Ovary (tissue), 7 donors: ENCODE measurements at regions not wholly inside any gene's neighbourhood (a gene's known extent, or its start where the extent isn't known, plus 50 kb on each side); places are given as distances from the start of the nearest gene placed in this dataset.

Experiments
- DNase-seq, 5 donors: peaks; one replicate each; pipeline ENCODE4 v3.0.0-alpha.2; 2019 to 2020
- H3K27ac ChIP-seq, 2 donors: fragments of 200-600 bp; one replicate each; pipeline versions ENCODE4 v1.5.1 to v1.8.0; 2019 to 2022
- H3K27me3 ChIP-seq: fragments of 200-600 bp; one replicate; pipeline ENCODE4 v1.8.0; 2022
- H3K36me3 ChIP-seq: fragments of 200-600 bp; sonication (generic); one replicate; pipeline ENCODE4 v1.5.1; 2019
- H3K4me1 ChIP-seq: one replicate; pipeline ENCODE4 v1.8.1; 2013; ENCODE audit warnings: mild to moderate bottlenecking, moderate library complexity; ENCODE audit not compliant: insufficient read depth
- H3K4me3 ChIP-seq: fragments of 200-600 bp; sonication (generic); one replicate; pipeline ENCODE4 v1.5.1; 2017
- H3K9me3 ChIP-seq, 2 donors: fragments of 200-600 bp in 1 of 2; sonication (generic) in 1 of 2; one replicate each; pipeline versions ENCODE4 v1.5.1 to v1.8.1; 2013 to 2019; ENCODE audit warnings: mild to moderate bottlenecking in 1 of 2, moderate library complexity in 1 of 2
- CTCF ChIP-seq, 3 donors: fragments of 450-650 bp in 2 of 3; fragments of 200-600 bp in 1 of 3; IDR thresholded peaks; one replicate each; pipeline versions ENCODE4 v1.5.1 to v1.8.0; 2016 to 2022; ENCODE audit warnings: antibody characterized with exemption in 3 of 3, mild to moderate bottlenecking in 1 of 3
- EP300 ChIP-seq: sonication (generic); formaldehyde crosslinking; IDR thresholded peaks from one replicate; pipeline ENCODE4 v1.6.1; 2017; ENCODE audit warnings: antibody characterized with exemption
- POLR2A ChIP-seq: fragments of 450-650 bp; IDR thresholded peaks from one replicate; pipeline ENCODE4 v1.6.1; 2017; ENCODE audit warnings: antibody characterized with exemption, mild to moderate bottlenecking, moderate library complexity
- WGBS, 3 donors: extraction: QIAGEN DNeasy Blood & Tissue Kit in 1 of 3; methylation state at CpG; one replicate each; pipeline versions ENCODE4 v1.1.5 to v1.1.7; 2013 to 2017; 5-methylcytosine and 5-hydroxymethylcytosine counted together
- intact Hi-C, 4 donors: fragments of 100-400 bp; cut with DNase I; formaldehyde crosslinking; loops; one replicate each; pipeline versions ENCODE4 v1.11.0 to v1.15.1; 2022 to 2023
- donor health status: DM: no; HTN: no; CAD: no; lungs with moderate emphysema.
- donor health status: DM: no; HTN: no; CAD: no.
- donor health status: Bipolar disorder and iron deficiency.
- donor health status: DM: no; HTN: no; CAD: no.
- donor health status: DM: yes; HTN: yes; CAD: no.

- H3K9me3 ChIP-seq, result no peaks in the 10 kb centered on the region
- no peaks in the 10 kb centered on the region for H3K27me3 ChIP-seq
- TF ChIP-seq CTCF (IDR thresholded peaks at IDR 0.05), result no peak
- TF ChIP-seq POLR2A, result no peak
- TF ChIP-seq EP300, result no peak
- no peak overlapping the region for H3K27ac ChIP-seq
- intact Hi-C loops, result no loop called here
- no peaks in the 10 kb centered on the region for H3K36me3 ChIP-seq
- 71 to 75% (median 73%) methylated on average over 6 of the region's 6 CpGs for WGBS, 3 donors
- no peak for DNase-seq
- no peak overlapping the region for H3K4me3 ChIP-seq
- peaks cover 3% of the 10 kb centered on the region for H3K4me1 ChIP-seq
These were observed 357.9 kb downstream of the BCL11B start for GRCh38 chr14:98913967-98914650.

GRCh38 chr14:98914942-98915341 lies 357.1 kb downstream of the BCL11B start:
- no peak overlapping the region for H3K27ac ChIP-seq
- H3K27me3 ChIP-seq, result no peaks in the 10 kb centered on the region
- no peak for TF ChIP-seq POLR2A
- TF ChIP-seq CTCF (IDR thresholded peaks at IDR 0.05), result no peak
- TF ChIP-seq EP300, result no peak
- H3K9me3 ChIP-seq, result no peaks in the 10 kb centered on the region
- H3K4me3 ChIP-seq, result no peak overlapping the region
- peak in 3 of 5 donors; percentile 20 to 31 (median 22) for DNase-seq
- H3K36me3 ChIP-seq, result no peaks in the 10 kb centered on the region
- WGBS, 3 donors, result 7 to 15% (median 13%) methylated on average over 4 of the region's 4 CpGs
- H3K4me1 ChIP-seq, result peaks cover 3% of the 10 kb centered on the region
- intact Hi-C loops, result no loop called here

- Histone ChIP-seq H3K9me3 (no peaks in the 10 kb centered on the region), H3K27ac (no peak overlapping the region), H3K27me3 (no peaks in the 10 kb centered on the region), H3K4me1 (peaks cover 3% of the 10 kb centered on the region), H3K36me3 (no peaks in the 10 kb centered on the region), H3K4me3 (no peak overlapping the region)
- DNase-seq, result no peak
- intact Hi-C loops, result no loop called here
- 38 to 53% (median 39%) methylated on average over 3 of the region's 3 CpGs for WGBS, 3 donors
- no peak for TF ChIP-seq POLR2A
- no peak for TF ChIP-seq EP300
- no peak for TF ChIP-seq CTCF (IDR thresholded peaks at IDR 0.05)
These were observed 356.4 kb downstream of the BCL11B start for GRCh38 chr14:98915625-98916024.

GRCh38 chr14:98916036-98916435 lies 356.0 kb downstream of the BCL11B start:
- Histone ChIP-seq H3K27me3 (no peaks in the 10 kb centered on the region), H3K4me1 (peaks cover 3% of the 10 kb centered on the region), H3K9me3 (no peaks in the 10 kb centered on the region), H3K36me3 (no peaks in the 10 kb centered on the region), H3K27ac (no peak overlapping the region), H3K4me3 (no peak overlapping the region)
- intact Hi-C loops, result no loop called here
- TF ChIP-seq CTCF (IDR thresholded peaks at IDR 0.05) (no peak), EP300 (no peak), POLR2A (no peak)
- DNase-seq, result no peak
- WGBS, 3 donors, result 71 to 81% (median 76%) methylated on average over 4 of the region's 4 CpGs
